ENCODE measurements at regions not wholly inside any gene's neighbourhood (a gene's known extent, or its start where the extent isn't known, plus 50 kb on each side); places are given as distances from the start of the nearest gene placed in this dataset.

GRCh38 chr15:39180030-39180429 is 400.8 kb upstream of the THBS1 start:
- CTCF ChIA-PET (ENCODE audit: low intra/inter-chr PET ratio, low total read pairs), result no interaction called here
- no TSS peak for BruUV-seq (replicated peaks)
- 85% methylated on average over 1 of the region's 1 CpG for WGBS (ENCODE audit: low lambda C conversion rate)

More at GRCh38 chr15:39180030-39180429, 400.8 kb upstream of the THBS1 start:
- DNase-seq (ENCODE audit: low spot score), result no peak
- Histone ChIP-seq H4K20me1 (ENCODE audit: insufficient read depth, low read length) (no peaks in the 10 kb centered on the region), H3K4me2 (ENCODE audit: low read depth, low read length) (no peak overlapping the region), H3K36me3 (replicated peaks in 1 of 2; ENCODE audit: control insufficient read depth in 1 of 2, insufficient read depth in 2 of 2, low read length in 2 of 2) (no peaks in the 10 kb centered on the region), H2AFZ (ENCODE audit: low read length) (no peak overlapping the region), H3K9ac (ENCODE audit: insufficient read depth, low read depth, low read length) (no peak overlapping the region), H3K9me3 (ENCODE audit: low read length) (no peaks in the 10 kb centered on the region), H3K4me1 (ENCODE audit: insufficient read depth, low read length) (peaks cover 21% of the 10 kb centered on the region), H3K27me3 (ENCODE audit: control insufficient read depth in 1 of 2, insufficient read depth in 2 of 2, low read length in 2 of 2) (no peaks in the 10 kb centered on the region), H3K4me3 (replicated peaks in 1 of 3; ENCODE audit: insufficient read depth in 1 of 3, low read depth in 2 of 3, low read length in 3 of 3) (no peak overlapping the region), H3K79me2 (ENCODE audit: insufficient read depth, low read length) (no peaks in the 10 kb centered on the region), H3K27ac (ENCODE audit: extremely low read length, insufficient read depth, low read length) (no peak overlapping the region)
- intact Hi-C loops (cut with micrococcal nuclease; ENCODE audit: unreplicated experiment), result no loop called here
- FAIRE-seq, result no peak
- in situ Hi-C loops (cut with HindIII; ENCODE audit: extremely low pct_ligation_motif_present, low pct_unique_long_range_greater_than_20kb), result no loop called here
- no peak for ATAC-seq
- POLR2A ChIA-PET, result interaction anchor here (0.8 to 1.1 kb wide), 2 partner anchors 8 to 31 kb away, joined by 3 read pairs; no protein-coding TSS in a partner anchor
- TF ChIP-seq SRY (CRISPR knock-in tag; IDR thresholded peaks at IDR 0.05) (no peak), ZNF747 (CRISPR knock-in tag; IDR thresholded peaks at IDR 0.05; ENCODE audit: borderline replicate concordance) (no peak), ZNF24 (IDR thresholded peaks at IDR 0.05) (no peak), USF2 (IDR thresholded peaks at IDR 0.05; ENCODE audit: low read depth, low read length) (no peak), USF2 (CRISPR knock-in tag; IDR thresholded peaks at IDR 0.05; ENCODE audit: borderline replicate concordance) (no peak), MIER3 (CRISPR knock-in tag; IDR thresholded peaks at IDR 0.05; ENCODE audit: borderline replicate concordance) (no peak), HOXA9 (CRISPR knock-in tag; IDR thresholded peaks at IDR 0.05; ENCODE audit: borderline replicate concordance) (no peak), ATRX (CRISPR knock-in tag; IDR thresholded peaks at IDR 0.05; ENCODE audit: borderline replicate concordance) (no peak), ZNF383 (CRISPR knock-in tag; IDR thresholded peaks at IDR 0.05; ENCODE audit: borderline replicate concordance) (no peak), BRF2 (CRISPR knock-in tag; IDR thresholded peaks at IDR 0.05) (no peak), ZNF879 (CRISPR knock-in tag; IDR thresholded peaks at IDR 0.05) (no peak), AHDC1 (CRISPR knock-in tag; IDR thresholded peaks at IDR 0.05; ENCODE audit: borderline replicate concordance) (no peak), CEBPG (CRISPR knock-in tag; IDR thresholded peaks at IDR 0.05) (no peak)
- TF ChIP-seq, protein P1, sequence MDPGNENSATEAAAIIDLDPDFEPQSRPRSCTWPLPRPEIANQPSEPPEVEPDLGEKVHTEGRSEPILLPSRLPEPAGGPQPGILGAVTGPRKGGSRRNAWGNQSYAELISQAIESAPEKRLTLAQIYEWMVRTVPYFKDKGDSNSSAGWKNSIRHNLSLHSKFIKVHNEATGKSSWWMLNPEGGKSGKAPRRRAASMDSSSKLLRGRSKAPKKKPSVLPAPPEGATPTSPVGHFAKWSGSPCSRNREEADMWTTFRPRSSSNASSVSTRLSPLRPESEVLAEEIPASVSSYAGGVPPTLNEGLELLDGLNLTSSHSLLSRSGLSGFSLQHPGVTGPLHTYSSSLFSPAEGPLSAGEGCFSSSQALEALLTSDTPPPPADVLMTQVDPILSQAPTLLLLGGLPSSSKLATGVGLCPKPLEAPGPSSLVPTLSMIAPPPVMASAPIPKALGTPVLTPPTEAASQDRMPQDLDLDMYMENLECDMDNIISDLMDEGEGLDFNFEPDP (CRISPR knock-in tag; conservative IDR thresholded peaks at IDR 0.05), result no peak
- TF ChIP-seq, protein P2, sequence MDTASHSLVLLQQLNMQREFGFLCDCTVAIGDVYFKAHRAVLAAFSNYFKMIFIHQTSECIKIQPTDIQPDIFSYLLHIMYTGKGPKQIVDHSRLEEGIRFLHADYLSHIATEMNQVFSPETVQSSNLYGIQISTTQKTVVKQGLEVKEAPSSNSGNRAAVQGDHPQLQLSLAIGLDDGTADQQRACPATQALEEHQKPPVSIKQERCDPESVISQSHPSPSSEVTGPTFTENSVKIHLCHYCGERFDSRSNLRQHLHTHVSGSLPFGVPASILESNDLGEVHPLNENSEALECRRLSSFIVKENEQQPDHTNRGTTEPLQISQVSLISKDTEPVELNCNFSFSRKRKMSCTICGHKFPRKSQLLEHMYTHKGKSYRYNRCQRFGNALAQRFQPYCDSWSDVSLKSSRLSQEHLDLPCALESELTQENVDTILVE (CRISPR knock-in tag; IDR thresholded peaks at IDR 0.05), result no peak
